BE2C (cell line): ENCODE measurements at regions not wholly inside any gene's neighbourhood (a gene's known extent, or its start where the extent isn't known, plus 50 kb on each side); places are given as distances from the start of the nearest gene placed in this dataset.

Source experiments
- DNase-seq: peaks from one replicate; pipeline ENCODE4 v3.0.0-alpha.2; 2020
- H3K27me3 ChIP-seq: fragments of 250-450 bp; sonication (Bioruptor Pico); 2 replicates; pipeline ENCODE4 v1.5.1; 2020; ENCODE audit warnings: mild to moderate bottlenecking
- H3K36me3 ChIP-seq: fragments of 250-450 bp; sonication (Bioruptor Pico); 2 replicates; pipeline ENCODE4 v1.5.1; 2020; ENCODE audit warnings: mild to moderate bottlenecking
- H3K4me1 ChIP-seq: fragments of 250-450 bp; sonication (Bioruptor Pico); 2 replicates; pipeline ENCODE4 v1.5.1; 2020
- H3K4me3 ChIP-seq: 2 replicates; pipeline ENCODE4 v1.5.1; 2011; ENCODE audit warnings: low read depth, low read length
- H3K9me3 ChIP-seq: fragments of 250-450 bp; sonication (Bioruptor Pico); 2 replicates; pipeline ENCODE4 v1.5.1; 2020
- CTCF ChIP-seq: IDR thresholded peaks from 2 replicates; pipeline ENCODE4 v1.5.1; 2012; ENCODE audit warnings: mild to moderate bottlenecking, low read depth, low read length

- peak; percentile 50 for TF ChIP-seq CTCF
- H3K9me3 ChIP-seq = no peaks in the 10 kb centered on the region
- no peaks in the 10 kb centered on the region for H3K27me3 ChIP-seq
- DNase-seq = no peak
- H3K36me3 ChIP-seq = no peaks in the 10 kb centered on the region
- no peak overlapping the region for H3K4me3 ChIP-seq
- peaks cover 19% of the 10 kb centered on the region for H3K4me1 ChIP-seq
These were observed 203.5 kb downstream of the ERCC6L2 start for GRCh38 chr9:96078897-96079490.

DNA sequence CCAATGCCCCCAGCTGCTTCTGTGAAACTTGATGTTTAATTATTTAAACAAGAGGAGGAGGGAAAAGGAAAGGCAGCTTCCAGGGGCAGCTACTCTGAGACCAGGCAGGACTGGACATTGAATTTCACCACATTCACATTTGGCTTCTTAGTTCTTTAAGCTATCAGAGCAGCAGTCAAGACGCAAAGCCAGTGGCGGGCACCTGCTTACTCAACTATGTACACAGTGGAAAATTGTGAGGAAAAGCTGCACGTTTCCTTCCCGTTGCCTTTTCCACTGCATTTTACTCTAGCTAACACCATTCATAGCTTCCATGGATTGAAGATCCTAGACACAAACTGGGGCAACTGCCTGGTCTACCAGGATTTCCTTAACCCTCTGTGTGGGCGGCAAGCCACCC, 200.3 kb downstream of the ERCC6L2 start:
- H3K4me3 ChIP-seq = no peak overlapping the region
- H3K36me3 ChIP-seq = no peaks in the 10 kb centered on the region
- H3K27me3 ChIP-seq = no peaks in the 10 kb centered on the region
- TF ChIP-seq CTCF = no peak
- no peaks in the 10 kb centered on the region for H3K9me3 ChIP-seq
- DNase-seq = no peak
- peaks cover 7% of the 10 kb centered on the region; the same call in 1 of the 2 replicates for H3K4me1 ChIP-seq

- Histone ChIP-seq H3K4me1 (peaks cover 7% of the 10 kb centered on the region; the same call in 1 of the 2 replicates), H3K27me3 (no peaks in the 10 kb centered on the region), H3K9me3 (no peaks in the 10 kb centered on the region), H3K4me3 (no peak overlapping the region), H3K36me3 (no peaks in the 10 kb centered on the region)
- DNase-seq = no peak
- TF ChIP-seq CTCF = no peak
These were observed 199.6 kb downstream of the ERCC6L2 start for GRCh38 chr9:96075111-96075510.

- no peaks in the 10 kb centered on the region for H3K27me3 ChIP-seq
- no peak for TF ChIP-seq CTCF
- no peaks in the 10 kb centered on the region for H3K9me3 ChIP-seq
- H3K4me3 ChIP-seq = no peak overlapping the region
- no peaks in the 10 kb centered on the region for H3K36me3 ChIP-seq
- DNase-seq = no peak
- peaks cover 3% of the 10 kb centered on the region; the same call in 1 of the 2 replicates for H3K4me1 ChIP-seq
These were observed 198.3 kb downstream of the ERCC6L2 start for GRCh38 chr9:96073531-96074480.

DNA sequence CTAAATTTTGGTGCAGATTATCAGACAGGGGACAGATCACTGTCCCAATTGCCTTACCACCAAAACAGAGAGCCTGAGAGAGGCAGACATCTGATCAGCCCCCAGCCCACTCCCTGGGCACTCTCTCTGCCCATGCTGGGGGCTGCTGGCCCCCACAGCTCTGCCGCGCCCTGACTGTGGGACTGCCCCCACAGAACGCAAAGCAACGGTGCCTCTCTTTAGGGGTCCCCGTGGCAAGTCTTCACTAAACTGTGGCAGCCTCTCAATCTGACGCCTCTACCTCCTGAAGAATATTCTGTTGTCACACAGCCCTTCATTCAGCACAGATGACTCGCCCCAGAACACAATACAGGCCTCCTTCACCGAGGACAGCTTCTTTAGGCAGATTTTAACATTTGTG, 197.4 kb downstream of the ERCC6L2 start:
- no peaks in the 10 kb centered on the region for H3K9me3 ChIP-seq
- H3K27me3 ChIP-seq = no peaks in the 10 kb centered on the region
- H3K4me3 ChIP-seq = no peak overlapping the region
- no peaks in the 10 kb centered on the region for H3K4me1 ChIP-seq
- DNase-seq = no peak
- TF ChIP-seq CTCF = no peak
- H3K36me3 ChIP-seq = no peaks in the 10 kb centered on the region

DNA sequence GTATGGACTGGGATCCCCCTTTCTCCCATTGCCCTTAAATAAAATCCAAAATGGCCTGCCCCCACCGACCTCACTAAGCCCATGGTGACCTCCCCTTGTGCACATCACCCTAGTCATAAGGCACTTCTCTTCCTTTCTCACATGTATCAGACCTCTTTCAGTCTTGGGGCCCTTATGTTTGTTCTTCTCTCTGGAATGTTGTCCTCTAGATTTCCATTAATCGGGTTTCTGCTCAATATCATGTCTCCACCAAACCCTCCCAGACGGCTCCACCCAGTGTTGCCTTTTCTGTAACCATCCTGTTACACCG, 196.3 kb downstream of the ERCC6L2 start:
- no peak for TF ChIP-seq CTCF
- no peaks in the 10 kb centered on the region for H3K4me1 ChIP-seq

More for the DNA sequence above, 196.3 kb downstream of the ERCC6L2 start:
- DNase-seq = no peak
- Histone ChIP-seq H3K27me3 (no peaks in the 10 kb centered on the region), H3K4me3 (no peak overlapping the region), H3K9me3 (no peaks in the 10 kb centered on the region), H3K36me3 (no peaks in the 10 kb centered on the region)
